MG63 (cell line): ENCODE measurements at regions not wholly inside any gene's neighbourhood (a gene's known extent, or its start where the extent isn't known, plus 50 kb on each side); places are given as distances from the start of the nearest gene placed in this dataset.
A peak's percentile ranks its signal among the peaks of the same experiment; 100 is the strongest.
"Not testable (repeated sequence)": the region's sequence is repeated elsewhere in the genome, so short reads cannot be mapped to it uniquely, and the experiment has no call there.

Source experiments
- DNase-seq: peaks from one replicate; pipeline ENCODE4 v3.0.0-alpha.2; 2020
- H3K27me3 ChIP-seq: fragments of 250-450 bp; sonication (Bioruptor Pico); 2 replicates; pipeline ENCODE4 v1.5.1; 2020; ENCODE audit warnings: mild to moderate bottlenecking, moderate library complexity
- H3K36me3 ChIP-seq: fragments of 250-450 bp; sonication (Bioruptor Pico); 2 replicates; pipeline ENCODE4 v1.5.1; 2020; ENCODE audit warnings: mild to moderate bottlenecking, moderate library complexity
- H3K4me3 ChIP-seq: fragments of 250-450 bp; sonication (Bioruptor Pico); 2 replicates; pipeline ENCODE4 v1.5.1; 2020; ENCODE audit warnings: mild to moderate bottlenecking, moderate library complexity
- H3K9me3 ChIP-seq: fragments of 250-450 bp; sonication (Bioruptor Pico); 2 replicates; pipeline ENCODE4 v1.5.1; 2020; ENCODE audit warnings: mild to moderate bottlenecking, moderate library complexity

- H3K4me3 ChIP-seq, DNase-seq: not testable (repeated sequence)
These were observed 78.5 kb upstream of the ID2 start for GRCh38 chr2:8603356-8603755.

DNA sequence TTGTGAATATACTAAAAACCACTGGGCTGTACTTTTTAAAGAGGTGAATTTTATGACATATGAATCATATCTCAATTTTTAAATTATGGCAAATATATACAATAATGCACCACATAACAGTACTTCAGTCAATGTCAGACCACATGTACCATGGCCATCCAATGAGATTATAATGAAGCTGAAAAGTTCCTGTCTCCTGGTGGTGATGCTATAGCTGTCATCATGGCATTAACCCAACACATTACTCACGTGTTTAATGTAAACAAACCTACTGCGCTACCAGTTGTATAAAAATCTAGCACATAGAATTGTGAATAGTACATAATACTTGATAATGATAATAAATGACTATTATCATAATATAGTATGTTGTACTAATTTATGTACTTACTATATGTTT lies 77.6 kb upstream of the ID2 start:
- DNase-seq = no peak
- H3K9me3 ChIP-seq = no peaks in the 10 kb centered on the region
- H3K36me3 ChIP-seq = no peaks in the 10 kb centered on the region

More at GRCh38 chr2:8603356-8603755, 78.5 kb upstream of the ID2 start:
- H3K36me3 ChIP-seq, H3K9me3 ChIP-seq, H3K27me3 ChIP-seq: not testable (repeated sequence)

GRCh38 chr2:8605351-8606065 lies 76.3 kb upstream of the ID2 start:
- Histone ChIP-seq H3K9me3 (no peaks in the 10 kb centered on the region), H3K4me3 (no peak overlapping the region), H3K27me3 (no peaks in the 10 kb centered on the region), H3K36me3 (no peaks in the 10 kb centered on the region)
- peak; percentile 28 for DNase-seq

More for the DNA sequence above, 77.6 kb upstream of the ID2 start:
- H3K27me3 ChIP-seq = no peaks in the 10 kb centered on the region
- H3K4me3 ChIP-seq = no peak overlapping the region

- DNase-seq = no peak
- Histone ChIP-seq H3K9me3 (no peaks in the 10 kb centered on the region), H3K36me3 (no peaks in the 10 kb centered on the region), H3K27me3 (no peaks in the 10 kb centered on the region), H3K4me3 (no peak overlapping the region)
These were observed 75.6 kb upstream of the ID2 start for GRCh38 chr2:8606226-8606625.

- no peaks in the 10 kb centered on the region for H3K36me3 ChIP-seq
- H3K27me3 ChIP-seq = no peaks in the 10 kb centered on the region
- DNase-seq = no peak
- H3K4me3 ChIP-seq = no peak overlapping the region
- no peaks in the 10 kb centered on the region for H3K9me3 ChIP-seq
These were observed 75.0 kb upstream of the ID2 start for GRCh38 chr2:8606649-8607550.

DNA sequence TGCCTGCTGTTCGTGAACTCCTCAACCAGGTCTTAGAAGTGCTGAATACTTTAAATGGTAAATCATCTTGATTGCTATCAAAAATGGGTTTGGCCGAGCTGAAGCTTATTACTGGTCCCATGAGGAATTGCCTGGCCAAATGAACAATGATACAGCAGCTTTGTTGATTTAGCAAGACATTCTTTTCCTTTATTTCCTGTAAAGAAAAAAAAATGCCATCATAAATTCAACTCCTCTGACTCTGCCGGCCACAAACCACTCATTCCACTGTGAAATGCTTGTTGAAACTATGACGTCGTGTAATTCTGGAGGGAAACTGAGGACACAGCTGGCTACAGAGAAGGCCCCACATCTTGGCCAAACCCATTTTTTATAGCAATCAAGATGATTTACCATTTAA lies 74.2 kb upstream of the ID2 start:
- DNase-seq = no peak
- H3K4me3 ChIP-seq = no peak overlapping the region
- H3K27me3 ChIP-seq = no peaks in the 10 kb centered on the region
- no peaks in the 10 kb centered on the region for H3K9me3 ChIP-seq
- H3K36me3 ChIP-seq = no peaks in the 10 kb centered on the region

- no peaks in the 10 kb centered on the region for H3K27me3 ChIP-seq
- DNase-seq = no peak
- H3K36me3 ChIP-seq = no peaks in the 10 kb centered on the region
- no peak overlapping the region for H3K4me3 ChIP-seq
- no peaks in the 10 kb centered on the region for H3K9me3 ChIP-seq
These were observed 73.4 kb upstream of the ID2 start for GRCh38 chr2:8608411-8608954.

DNA sequence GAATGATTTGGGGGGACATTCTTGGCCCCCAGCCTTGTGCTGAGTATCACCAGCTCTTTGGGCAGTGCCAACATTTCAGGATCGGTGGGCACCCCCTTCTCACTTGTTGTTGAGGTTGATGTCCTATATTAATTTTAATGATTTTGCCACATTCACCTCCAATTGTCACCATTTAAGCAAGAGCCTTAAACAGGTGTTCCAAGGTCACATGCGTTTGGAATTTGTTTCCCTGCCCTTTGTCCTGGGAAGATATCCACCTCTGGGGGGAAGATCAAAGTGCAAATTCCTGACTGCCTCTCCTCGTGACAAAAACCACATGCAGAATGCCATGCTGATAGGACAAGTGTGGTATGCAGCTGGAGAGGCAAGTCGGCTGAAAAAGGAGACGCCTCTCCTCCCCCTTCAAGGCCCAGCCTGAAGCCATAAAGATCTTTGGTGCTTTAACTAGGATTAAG lies 72.5 kb upstream of the ID2 start:
- DNase-seq = no peak
- Histone ChIP-seq H3K9me3 (no peaks in the 10 kb centered on the region), H3K4me3 (no peak overlapping the region), H3K36me3 (no peaks in the 10 kb centered on the region), H3K27me3 (no peaks in the 10 kb centered on the region)

- H3K27me3 ChIP-seq, H3K9me3 ChIP-seq, H3K4me3 ChIP-seq, DNase-seq, H3K36me3 ChIP-seq: not testable (repeated sequence)
These were observed 71.1 kb upstream of the ID2 start for GRCh38 chr2:8610775-8611174.

DNA sequence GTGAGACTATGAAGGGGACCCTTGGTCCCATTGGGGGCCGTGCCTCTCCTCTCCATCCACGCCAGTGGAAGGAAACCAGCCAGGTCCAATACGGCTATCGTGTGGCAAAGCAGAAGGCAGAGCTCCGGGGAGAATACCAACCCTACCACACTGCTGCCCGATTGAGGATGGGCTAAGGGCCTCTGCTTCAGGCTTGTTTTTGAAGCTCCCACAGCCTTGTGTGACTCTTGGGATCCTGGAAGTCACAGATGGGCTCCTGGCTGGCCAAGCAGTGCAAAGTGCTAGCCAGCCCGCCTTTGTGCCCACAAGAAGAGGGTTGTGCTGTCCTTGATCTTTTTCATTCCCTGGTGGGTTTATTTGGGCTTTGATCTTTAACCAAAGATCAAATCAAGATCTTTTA lies 70.6 kb upstream of the ID2 start:
- no peak overlapping the region for H3K4me3 ChIP-seq
- no peaks in the 10 kb centered on the region for H3K27me3 ChIP-seq
- H3K9me3 ChIP-seq = no peaks in the 10 kb centered on the region
- H3K36me3 ChIP-seq = no peaks in the 10 kb centered on the region
- DNase-seq = no peak

DNA sequence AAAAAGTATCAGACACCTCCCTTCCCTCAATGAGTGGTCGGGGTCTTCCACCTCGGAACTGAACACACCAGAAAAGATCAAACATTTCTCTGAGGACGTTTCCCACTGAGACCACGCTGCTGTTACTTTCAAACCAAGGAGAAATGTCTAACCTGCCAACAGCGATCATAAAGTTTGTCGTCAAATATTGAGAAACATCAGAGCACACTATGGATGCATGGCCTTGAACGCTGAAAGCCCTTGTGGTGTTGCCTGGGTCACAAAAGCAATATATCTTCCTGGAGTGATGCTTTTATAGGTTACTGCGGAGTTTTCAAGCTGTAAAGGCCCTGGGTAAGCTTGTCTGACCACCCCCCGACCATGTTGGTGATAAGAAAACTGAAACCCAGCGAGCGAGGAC lies 70.2 kb upstream of the ID2 start:
- no peaks in the 10 kb centered on the region for H3K27me3 ChIP-seq
- DNase-seq = no peak
- H3K36me3 ChIP-seq = no peaks in the 10 kb centered on the region
- no peak overlapping the region for H3K4me3 ChIP-seq
- no peaks in the 10 kb centered on the region for H3K9me3 ChIP-seq

DNA sequence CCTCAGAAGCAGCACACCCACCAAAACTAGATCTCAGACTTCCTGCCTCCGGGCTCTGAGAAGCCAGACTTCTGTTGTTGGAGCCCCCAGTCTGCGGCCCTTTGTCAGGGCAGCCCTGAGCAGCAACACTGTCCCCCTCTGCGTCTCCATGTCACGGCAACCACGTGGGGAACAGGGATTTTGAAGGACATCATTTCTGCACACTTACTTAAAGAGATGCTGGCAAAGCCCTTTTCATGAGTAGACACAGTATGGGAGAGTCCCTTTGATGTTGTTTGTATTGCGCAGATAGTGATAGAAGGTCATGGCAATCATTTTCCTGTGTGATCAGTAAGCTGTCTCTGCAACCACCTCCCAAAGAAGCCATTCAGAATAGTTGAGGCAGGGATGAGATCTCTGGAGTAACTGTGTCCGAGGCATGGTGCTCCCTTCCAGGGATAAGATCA lies 69.1 kb upstream of the ID2 start:
- Histone ChIP-seq H3K27me3 (no peaks in the 10 kb centered on the region), H3K36me3 (no peaks in the 10 kb centered on the region), H3K4me3 (no peak overlapping the region), H3K9me3 (no peaks in the 10 kb centered on the region)
- DNase-seq = no peak

DNA sequence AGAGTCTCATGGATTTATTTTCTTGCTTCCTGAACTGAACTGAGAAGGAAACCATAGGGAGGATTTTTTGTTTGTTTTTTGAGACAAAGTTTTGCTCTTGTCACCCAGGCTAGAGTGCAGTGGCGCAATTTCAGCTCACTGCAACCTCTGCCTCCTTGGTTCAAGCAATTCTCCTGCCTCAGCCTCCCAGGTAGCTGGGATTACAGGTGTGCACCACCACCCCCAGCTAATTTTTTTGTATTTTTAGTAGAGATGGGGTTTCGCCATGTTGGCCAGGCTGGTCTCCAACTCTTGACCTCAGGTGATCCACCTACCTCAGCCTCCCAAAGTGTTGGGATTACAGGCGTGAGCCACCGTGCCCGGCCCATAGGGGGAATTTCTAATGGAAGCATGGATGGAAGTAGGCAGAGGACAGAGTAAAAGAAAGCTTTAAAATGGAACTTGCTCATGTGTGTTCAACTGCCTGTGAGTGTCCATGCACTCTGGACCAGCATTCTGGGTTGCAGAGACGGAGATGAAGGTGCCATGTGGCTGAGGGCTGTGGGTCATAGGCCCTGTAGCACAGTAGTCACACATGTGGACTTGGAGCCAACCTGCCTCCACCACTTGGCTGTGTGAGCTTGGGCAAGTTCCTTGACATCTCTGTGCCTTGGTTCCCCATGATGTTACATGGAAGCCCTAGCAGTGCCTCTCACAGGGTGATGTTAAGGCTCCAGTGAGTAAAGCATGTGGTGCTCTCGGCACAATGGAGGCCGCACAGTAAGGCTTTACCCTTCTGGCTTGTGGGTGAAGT lies 68.5 kb upstream of the ID2 start:
- not testable (repeated sequence) for H3K4me3 ChIP-seq, H3K27me3 ChIP-seq, DNase-seq, H3K36me3 ChIP-seq, H3K9me3 ChIP-seq

- Histone ChIP-seq H3K27me3 (no peaks in the 10 kb centered on the region), H3K9me3 (no peaks in the 10 kb centered on the region), H3K4me3 (no peak overlapping the region), H3K36me3 (no peaks in the 10 kb centered on the region)
- no peak for DNase-seq
These were observed 67.2 kb upstream of the ID2 start for GRCh38 chr2:8614646-8615045.

- Histone ChIP-seq H3K27me3 (no peaks in the 10 kb centered on the region), H3K9me3 (no peaks in the 10 kb centered on the region), H3K4me3 (no peak overlapping the region), H3K36me3 (no peaks in the 10 kb centered on the region)
- no peak for DNase-seq
These were observed 66.6 kb upstream of the ID2 start for GRCh38 chr2:8615252-8615575.

- Histone ChIP-seq H3K9me3 (no peaks in the 10 kb centered on the region), H3K36me3 (no peaks in the 10 kb centered on the region), H3K4me3 (no peak overlapping the region), H3K27me3 (no peaks in the 10 kb centered on the region)
- DNase-seq = no peak
These were observed 66.1 kb upstream of the ID2 start for GRCh38 chr2:8615576-8616281.
